ENCODE measurements at regions not wholly inside any gene's neighbourhood (a gene's known extent, or its start where the extent isn't known, plus 50 kb on each side); places are given as distances from the start of the nearest gene placed in this dataset.
A peak's percentile ranks its signal among the peaks of the same experiment; 100 is the strongest.
"Not testable (repeated sequence)": the region's sequence is repeated elsewhere in the genome, so short reads cannot be mapped to it uniquely, and the experiment has no call there.

DNA sequence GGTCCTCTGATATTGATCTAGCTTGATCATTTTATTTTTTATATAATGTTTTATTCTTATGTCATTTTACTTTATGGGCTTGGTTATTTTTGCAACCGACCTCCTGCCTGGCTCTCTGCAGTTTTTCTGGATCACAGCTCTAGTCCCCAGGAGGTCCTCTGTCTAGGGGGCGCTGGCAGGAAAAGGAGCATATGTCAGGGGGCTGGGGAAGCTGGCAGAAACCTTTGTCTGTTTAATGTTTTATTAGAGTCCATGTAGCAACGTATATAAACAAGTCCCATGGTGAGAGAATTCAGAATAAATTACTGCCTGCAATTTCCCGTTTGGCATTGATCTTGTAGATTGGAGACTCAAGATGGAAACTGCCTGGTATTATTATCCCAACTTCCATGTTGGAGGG lies 133.5 kb upstream of the ZBED5 start:
- intact Hi-C loops (cut with micrococcal nuclease): no loop called here
- ATAC-seq (no peak), DNase-seq (no peak)

DNA sequence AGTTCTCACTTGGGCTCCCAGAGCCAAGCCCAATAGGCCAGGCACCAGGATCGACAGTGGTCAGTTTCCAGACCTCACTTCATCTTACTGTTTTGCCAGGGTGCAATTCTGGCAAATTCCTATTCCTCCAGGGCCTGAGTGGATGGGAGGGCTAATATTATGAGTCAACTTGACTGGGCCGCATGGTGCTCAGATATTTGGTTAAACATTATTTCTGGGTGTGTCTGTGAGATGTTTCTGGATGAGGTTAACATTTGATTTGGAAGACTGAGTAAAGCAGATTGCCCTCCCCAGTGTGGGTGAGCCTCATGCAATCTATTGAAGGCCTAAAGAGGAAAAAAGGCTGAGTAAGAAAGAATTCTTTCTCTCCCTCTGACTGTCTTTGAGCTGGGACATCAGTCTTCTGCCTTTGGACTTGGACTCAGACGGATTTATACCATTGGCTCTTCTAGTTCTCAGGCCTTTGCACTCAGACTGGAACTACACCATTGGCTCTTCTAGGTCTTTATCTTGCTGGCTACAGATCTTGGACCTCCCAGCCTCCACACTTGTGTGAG lies 132.9 kb upstream of the ZBED5 start:
- ATAC-seq (no peak), DNase-seq (no peak)
- intact Hi-C loops (cut with micrococcal nuclease): no loop called here

DNA sequence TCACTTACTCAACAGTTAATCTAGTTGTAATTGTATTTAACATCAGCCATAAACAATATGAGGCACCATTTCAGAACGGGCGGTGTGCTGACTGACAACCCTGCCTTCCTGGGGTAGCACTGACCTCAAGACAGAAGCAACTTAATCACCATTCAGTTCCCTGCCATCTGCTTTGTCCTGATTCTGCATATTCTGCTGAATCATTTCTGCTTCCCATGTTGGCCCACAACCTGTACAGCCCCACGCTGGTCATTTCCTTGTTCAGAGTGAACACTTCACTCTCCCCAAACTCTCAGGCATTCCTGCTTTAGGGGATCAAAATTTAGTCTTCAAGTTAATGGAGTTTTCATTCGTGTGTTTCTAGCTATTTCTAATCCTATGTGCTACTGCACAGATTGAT lies 132.3 kb upstream of the ZBED5 start:
- intact Hi-C loops (cut with micrococcal nuclease): no loop called here
- ATAC-seq: no peak
- DNase-seq: no peak

DNA sequence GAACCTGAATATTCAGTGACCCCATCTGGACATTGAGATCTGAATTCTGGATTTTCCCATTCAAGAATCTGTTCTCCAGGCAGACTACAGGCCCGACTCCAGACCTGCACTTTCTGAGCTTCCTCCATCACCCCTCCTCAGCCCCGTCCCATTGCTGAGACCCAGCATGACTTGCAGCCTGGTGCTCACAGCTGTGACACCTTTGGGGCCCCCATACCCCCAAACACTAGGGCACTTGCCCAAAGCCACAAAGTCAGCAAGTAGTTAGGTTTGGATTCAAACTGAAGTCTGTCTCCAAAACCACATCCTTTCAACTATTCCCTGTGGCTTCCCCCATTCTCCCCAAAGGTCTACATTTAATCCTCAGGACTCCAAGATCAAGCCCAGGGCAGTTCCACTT lies 128.2 kb upstream of the ZBED5 start:
- DNase-seq: no peak
- ATAC-seq: no peak
- intact Hi-C loops (cut with micrococcal nuclease): no loop called here

DNA sequence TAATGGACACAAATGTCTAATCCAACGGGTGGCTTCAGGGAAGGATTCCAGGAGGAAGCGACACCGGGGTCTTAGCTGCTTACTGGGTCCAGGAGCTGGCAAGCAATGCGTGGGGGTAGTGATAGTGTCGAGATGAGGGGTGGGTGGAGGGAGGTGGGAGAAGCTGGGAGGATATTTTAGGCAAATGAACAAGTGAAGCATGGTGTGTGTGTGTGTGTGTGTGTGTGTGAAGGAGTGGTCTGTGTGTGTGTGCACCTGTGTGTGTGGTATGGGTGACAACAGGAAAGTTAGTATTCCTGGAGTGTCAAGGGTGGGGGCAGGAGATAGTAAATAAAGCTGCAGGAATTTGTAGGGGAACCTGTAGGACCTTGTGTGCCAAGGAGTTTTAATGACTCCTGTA lies 126.9 kb upstream of the ZBED5 start:
- ATAC-seq (no peak), DNase-seq (no peak)
- intact Hi-C loops (cut with micrococcal nuclease): no loop called here

DNA sequence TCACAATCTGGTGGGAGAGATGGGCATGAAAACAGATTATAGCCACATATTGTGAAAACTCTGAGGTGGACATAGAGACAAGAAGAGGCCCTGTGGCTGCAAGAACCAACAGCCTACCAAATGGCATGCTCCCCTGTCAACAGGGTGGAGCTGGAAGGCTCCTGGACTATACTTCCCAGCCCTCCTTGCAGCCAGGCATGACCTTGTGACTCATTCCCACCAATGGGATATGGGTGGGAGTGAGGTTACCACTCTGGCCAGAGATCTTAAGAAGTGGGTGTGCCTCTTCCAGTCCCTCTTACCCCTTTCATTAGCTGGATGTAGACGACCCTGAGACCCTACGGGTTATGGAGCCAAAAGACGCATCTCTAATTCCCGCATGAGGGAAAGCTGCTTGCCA lies 126.4 kb upstream of the ZBED5 start:
- no peak for ATAC-seq
- intact Hi-C loops (cut with micrococcal nuclease): no loop called here
- DNase-seq: no peak

DNA sequence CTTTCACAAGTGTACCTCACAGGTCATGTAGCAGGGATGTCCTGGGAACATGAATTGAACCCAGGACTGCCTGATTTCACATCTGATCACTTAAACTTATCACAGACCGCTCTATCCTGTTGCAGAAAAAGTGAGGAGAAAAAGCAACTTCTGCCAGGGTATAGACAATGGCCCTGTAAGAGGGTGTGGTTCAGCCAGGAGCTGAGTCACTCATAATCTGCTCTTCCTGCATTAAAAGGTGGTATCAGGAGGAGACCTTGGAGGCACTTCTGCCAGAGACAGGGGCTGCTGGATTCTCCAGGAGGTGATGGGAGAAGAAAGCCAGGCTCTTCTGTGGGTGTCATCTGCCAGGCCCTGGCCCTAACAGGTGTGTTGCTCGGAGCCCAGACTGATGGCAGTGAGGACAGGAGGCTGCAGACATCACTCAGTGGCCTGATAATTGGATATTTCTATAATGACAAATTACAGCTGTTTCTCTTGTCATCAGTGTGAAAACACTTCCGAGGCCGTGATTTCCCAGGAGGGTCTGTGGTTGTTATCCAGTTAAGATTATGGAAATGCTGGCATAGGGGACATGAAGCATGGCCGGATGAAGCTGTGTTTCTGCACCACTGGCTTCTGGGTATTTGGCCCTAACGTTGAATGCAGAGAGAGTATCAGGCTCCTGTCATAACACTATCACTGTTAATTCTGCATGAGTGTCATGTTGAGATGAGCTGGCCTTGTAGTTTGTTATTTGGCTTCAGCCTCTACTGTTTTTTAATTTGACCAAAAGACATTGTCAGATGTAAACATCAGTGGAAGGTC lies 125.1 kb upstream of the ZBED5 start:
- intact Hi-C loops (cut with micrococcal nuclease): no loop called here
- no peak for DNase-seq
- ATAC-seq: no peak

DNA sequence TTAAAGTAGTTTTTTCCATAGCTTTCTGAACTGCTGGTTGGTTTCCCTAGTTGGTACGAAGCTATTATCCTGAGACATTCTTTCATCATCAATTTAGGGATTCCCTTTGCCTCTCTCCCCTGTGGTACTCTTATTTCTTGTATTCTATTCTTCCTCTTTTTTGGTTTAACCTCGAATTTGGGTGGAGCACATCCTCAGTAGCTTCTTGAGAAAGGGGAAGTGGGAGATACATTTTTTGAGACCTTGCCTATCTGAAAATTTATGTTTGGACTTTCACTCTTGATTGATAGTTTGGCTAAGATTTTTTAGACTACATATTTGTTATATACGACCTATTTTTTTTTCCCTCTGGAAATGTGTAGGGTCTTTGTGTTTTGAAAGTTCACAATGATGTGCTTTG lies 121.7 kb upstream of the ZBED5 start:
- no peak for DNase-seq
- ATAC-seq: no peak
- intact Hi-C loops (cut with micrococcal nuclease): no loop called here

DNA sequence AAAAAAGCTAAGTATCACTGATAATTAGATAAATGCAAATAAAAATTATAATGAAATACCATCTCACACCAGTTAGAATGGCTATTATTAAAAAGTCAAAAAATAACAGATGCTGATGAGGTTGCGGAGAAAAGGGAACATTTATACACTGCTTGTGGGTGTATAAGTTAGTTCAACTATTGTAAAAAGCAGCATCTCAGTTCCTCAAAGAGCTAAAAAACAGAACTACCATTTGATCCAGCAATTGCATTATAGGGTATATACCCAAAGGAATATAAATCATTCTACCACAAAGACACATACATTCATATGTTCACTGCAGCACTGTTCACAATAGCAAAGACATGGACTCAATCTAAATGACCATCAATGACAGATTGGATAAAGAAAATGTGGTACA lies 120.3 kb upstream of the ZBED5 start:
- DNase-seq (no peak), ATAC-seq (no peak)
- intact Hi-C loops (cut with micrococcal nuclease): no loop called here

DNA sequence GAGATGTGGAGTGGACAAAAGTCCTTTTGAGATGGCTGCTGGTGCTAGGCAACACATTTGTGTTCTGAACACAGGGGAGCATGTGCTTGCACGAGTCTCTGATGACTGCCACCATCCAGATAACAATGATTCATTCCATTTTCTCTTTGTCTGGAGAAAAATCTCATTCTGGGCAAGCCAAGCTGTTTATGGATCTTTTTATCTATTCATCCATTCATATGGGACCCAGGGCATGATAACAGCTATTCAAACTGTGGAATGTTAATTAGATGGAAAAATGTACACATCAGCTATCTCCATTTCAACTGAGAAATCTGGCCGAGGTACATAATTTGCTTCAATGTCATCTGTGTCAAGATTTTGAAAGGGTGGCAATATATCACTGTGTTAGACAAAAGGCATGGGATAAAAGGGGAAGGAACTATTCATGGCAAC lies 117.5 kb upstream of the ZBED5 start:
- intact Hi-C loops (cut with micrococcal nuclease): no loop called here
- DNase-seq: no peak
- peak; percentile 65 for ATAC-seq

DNA sequence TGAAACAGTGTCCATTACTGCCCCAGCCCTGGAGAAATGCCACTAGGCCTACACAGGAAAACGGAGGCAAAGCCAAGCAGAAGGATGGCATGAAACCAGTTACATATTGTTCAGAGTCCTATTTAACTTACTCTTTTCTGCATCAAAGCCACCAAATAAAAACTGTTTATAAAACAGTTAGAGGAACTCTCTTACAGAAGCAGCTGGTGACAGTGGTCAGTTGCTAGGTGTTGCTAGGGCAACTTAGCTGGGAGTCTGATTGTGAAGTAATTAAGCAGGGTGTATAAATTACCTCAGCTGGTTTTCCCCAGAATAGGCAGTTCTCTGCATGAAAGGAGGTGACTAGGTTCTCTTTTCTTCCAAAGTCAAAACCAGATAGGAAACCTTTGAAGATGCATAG lies 115.6 kb upstream of the ZBED5 start:
- ATAC-seq (no peak), DNase-seq (no peak)
- intact Hi-C loops (cut with micrococcal nuclease): no loop called here

DNA sequence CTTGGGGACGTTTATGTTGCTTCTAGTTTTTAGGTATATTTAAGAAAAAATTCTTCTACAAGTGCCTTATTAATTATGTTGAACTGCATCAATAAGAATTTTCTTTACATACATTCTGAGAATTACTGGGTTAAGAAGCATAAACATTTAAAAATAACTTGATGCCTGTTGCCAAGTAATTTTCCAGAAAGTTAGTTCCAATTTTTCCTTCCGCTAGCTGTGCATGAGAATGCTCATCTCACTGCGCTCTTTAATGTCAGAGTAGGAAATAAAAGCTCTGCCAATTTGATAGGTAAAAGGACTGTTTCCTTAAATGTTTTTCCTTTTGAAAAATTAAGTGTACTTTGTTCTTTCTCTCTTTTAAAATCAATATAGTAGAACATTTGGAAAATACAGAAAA lies 113.1 kb upstream of the ZBED5 start:
- DNase-seq: no peak

DNA sequence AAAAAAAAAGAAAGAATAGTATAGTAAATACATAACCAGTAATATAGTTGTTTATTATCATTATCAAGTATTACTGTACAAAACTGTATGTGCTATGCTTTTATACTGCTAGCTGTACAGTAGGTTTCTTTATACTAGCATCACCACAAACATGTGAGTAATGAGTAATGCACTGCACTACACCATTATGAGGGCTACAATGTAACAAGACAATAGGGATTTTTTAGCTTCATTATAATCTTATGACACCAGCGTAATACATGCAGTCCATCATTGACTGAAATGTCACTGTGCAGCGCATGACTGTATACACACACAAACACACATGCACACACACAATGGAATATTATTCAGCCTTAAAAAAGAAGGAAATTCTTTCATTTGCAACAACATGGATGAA lies 111.5 kb upstream of the ZBED5 start:
- no peak for ATAC-seq
- DNase-seq: no peak
- intact Hi-C loops (cut with micrococcal nuclease): no loop called here

More for the DNA sequence above, 113.1 kb upstream of the ZBED5 start:
- no peak for ATAC-seq
- intact Hi-C loops (cut with micrococcal nuclease): no loop called here

DNA sequence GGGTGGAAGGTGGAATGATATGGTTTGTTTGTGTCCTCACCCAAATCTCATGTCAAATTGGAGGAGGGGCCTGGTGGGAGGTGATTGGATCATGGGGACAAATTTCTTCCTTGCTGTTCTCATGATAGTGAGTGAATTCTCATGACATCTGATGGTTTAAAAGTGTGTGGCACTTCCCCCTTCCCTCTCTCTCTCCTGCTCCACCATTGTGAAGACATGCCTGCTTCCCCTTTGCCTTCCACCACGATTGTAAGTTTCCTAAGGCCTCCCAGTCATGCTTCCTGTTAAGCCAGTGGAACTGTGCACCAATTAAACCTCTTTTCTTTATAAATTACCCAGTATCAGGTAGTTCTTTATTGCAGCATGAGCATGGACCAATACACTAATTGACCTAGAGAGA lies 99.0 kb upstream of the ZBED5 start:
- intact Hi-C loops (cut with micrococcal nuclease); DNase-seq; ATAC-seq: not testable (repeated sequence)

DNA sequence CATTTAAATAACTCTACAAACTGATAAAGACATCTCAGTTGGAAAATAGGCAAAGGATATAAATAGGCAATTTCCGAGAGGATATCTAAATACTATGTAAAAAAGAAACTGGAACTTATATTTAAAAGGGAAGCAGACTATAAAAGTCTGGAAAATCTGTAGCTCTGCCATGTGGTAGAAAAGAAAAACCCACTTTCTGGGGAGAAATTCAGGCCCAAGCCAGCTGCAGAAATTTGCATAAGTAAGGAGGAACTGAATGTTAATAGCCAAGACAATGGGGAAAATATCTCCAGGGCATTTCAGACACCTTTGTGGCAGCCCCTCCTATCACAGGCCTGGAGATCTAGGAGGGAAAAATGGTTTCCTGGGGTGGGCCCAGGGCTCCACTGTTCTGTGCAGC lies 97.8 kb upstream of the ZBED5 start:
- no peak for DNase-seq
- ATAC-seq: no peak
- intact Hi-C loops (cut with micrococcal nuclease): no loop called here

DNA sequence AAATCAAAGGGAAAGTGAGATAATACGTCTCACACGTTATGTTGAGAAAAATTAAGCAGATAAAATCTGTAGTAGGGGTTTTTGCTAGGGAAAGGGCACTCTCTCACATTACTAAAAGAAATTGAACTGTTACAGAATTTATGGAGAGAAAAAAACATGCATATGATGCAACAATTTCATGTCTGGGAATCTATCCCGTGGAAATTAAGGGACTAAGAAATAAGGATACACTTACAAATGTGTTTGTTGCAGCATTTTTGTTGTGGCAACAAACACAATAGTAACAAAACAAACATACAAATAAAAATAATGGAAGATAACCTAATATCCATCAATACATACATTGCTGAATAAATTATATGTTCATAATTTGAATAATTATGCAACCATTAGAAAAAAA lies 96.3 kb upstream of the ZBED5 start:
- ATAC-seq: no peak
- intact Hi-C loops (cut with micrococcal nuclease): no loop called here

DNA sequence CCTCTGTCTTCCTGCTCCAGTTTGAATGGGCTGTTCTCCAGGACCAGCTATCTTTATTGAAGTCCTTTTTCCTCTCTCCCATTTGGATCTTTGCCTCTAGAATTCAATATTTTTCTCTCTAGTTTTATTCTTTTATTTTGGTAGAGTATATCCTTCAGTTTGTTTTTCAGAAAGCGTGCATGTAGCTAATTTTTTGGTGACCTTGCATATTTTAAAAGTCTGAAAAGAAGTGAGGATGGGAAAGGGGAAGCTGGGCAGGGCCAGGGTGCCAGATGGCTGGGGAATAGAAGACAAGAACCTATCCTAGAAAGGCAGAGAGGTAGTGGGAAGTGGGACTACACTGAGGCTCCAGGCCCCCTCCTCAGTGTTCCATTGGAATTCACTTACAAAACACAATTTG lies 95.0 kb upstream of the ZBED5 start:
- ATAC-seq (no peak), DNase-seq (no peak)
- intact Hi-C loops (cut with micrococcal nuclease): no loop called here

More for the DNA sequence above, 96.3 kb upstream of the ZBED5 start:
- DNase-seq: no peak

DNA sequence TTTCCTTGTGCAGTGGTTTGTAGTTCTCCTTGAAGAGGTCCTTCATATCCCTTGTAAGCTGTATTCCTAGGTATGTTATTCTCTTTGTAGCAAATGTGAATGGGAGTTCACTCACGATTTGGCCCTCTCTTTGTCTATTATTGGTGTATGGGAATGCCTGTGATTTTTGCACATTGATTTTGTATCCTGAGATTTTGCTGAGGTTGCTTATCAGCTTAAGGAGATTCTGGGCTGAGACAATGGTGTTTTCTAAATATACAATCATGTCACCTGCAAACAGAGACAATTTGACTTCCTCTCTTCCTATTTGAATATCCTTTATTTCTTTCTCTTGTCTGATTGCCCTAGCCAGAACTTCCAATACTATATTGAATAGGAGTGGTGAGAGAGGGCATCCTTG lies 90.1 kb upstream of the ZBED5 start:
- DNase-seq; ATAC-seq; intact Hi-C loops (cut with micrococcal nuclease): not testable (repeated sequence)

DNA sequence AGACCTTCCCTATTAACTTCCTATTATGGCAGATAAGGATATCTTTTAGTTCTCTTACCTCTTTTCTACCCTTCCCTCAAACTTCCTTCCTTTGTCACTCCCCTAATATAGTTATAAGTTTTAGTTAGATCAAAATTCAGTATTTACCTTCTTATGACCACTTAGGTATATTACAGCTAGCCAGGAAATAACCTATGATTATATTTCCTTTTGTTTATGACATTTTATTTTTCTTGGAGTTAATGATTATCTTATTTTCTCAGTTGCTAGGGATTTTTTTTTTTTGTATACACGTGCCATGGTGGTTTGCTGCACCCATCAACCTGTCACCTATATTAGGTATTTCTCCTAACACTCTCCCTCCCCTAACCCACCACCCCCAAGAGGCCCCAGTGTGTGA lies 88.2 kb upstream of the ZBED5 start:
- intact Hi-C loops (cut with micrococcal nuclease): no loop called here
- no peak for ATAC-seq
- no peak for DNase-seq

DNA sequence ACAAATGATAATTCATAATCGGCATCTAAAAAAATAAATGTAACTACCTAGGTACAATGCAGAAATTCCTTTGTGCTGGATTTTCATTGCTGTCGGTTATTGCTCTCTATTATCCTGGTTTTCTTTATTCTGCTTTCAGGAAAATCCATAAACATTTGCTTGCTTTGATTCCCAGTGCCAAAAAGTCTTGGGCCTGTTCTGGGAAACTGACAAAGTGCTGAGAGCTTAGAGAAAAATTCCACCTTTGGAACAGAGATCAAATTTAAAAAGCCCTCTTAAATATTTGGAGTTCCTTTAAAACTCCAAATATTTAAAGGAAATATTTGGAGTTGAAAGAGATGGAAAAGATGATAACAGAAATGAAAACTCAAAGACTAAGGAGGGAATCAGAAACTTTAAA lies 87.3 kb upstream of the ZBED5 start:
- intact Hi-C loops (cut with micrococcal nuclease): no loop called here

DNA sequence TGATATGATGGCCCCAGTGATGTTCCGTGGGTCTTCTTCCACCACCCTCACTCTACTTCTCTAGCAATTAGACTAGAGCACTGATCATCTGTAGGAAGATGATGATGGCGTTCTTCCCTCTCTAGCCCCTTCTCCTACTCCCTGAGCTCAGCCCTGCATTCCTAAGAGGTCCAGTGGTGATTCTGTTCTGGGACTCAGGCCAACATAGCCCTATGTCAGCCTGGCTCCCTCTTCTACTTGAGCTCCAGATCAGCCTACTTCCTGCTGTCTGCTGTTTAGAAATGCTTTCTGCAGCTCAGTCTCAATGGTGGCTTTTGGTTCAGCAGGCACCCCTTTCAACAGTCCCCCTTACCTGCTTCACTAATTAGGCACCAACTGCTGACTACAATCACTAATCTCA lies 86.1 kb upstream of the ZBED5 start:
- ATAC-seq (peak; percentile 73), DNase-seq (no peak)
- intact Hi-C loops (cut with micrococcal nuclease): loop anchor here (5.0 kb wide), 1 partner anchor 73 kb away; no protein-coding TSS in a partner anchor

More for the DNA sequence above, 87.3 kb upstream of the ZBED5 start:
- ATAC-seq: no peak
- no peak for DNase-seq

All from left ventricle myocardium superior (tissue), 1 donor.